ENCODE measurements at regions not wholly inside any gene's neighbourhood (a gene's known extent, or its start where the extent isn't known, plus 50 kb on each side); places are given as distances from the start of the nearest gene placed in this dataset.

DNA sequence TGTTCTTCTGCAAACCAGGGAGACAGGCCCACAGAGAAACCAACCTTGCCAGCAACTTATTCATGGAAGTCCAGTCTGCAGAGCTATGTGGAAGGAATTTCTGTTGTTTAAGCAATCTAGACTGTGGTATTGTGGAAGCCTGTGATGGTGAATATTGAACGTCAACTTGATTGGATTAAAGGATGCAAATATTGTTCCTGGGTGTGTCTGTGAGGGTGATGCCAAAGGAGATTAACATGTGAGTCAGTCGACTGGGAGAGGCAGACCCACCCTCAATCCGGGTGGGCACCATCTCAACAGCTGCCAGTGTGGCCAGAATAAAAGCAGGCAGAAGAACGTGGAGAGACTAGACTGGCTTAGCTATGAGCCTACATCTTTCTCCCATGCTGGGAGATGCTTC lies 606.0 kb downstream of the EFNB2 start:
- no peak for DNase-seq (ENCODE audit: low read depth in 1 of 2, low spot score in 1 of 2)
- Histone ChIP-seq H3K27me3 (no peaks in the 10 kb centered on the region), H3K9me3 (ENCODE audit: low read depth) (no peaks in the 10 kb centered on the region), H3K36me3 (no peaks in the 10 kb centered on the region), H3K4me3 (no peak overlapping the region), H3K4me1 (ENCODE audit: low read depth) (peaks cover 14% of the 10 kb centered on the region), H3K27ac (no peak overlapping the region)
- TF ChIP-seq CTCF (IDR thresholded peaks at IDR 0.05; ENCODE audit: low read depth, low read length): no peak

GRCh38 chr13:105928901-105929300 lies 606.6 kb downstream of the EFNB2 start:
- H3K4me3 ChIP-seq: no peak overlapping the region
- no peak for TF ChIP-seq CTCF (IDR thresholded peaks at IDR 0.05; ENCODE audit: low read depth, low read length)
- no peaks in the 10 kb centered on the region for H3K36me3 ChIP-seq
- peaks cover 14% of the 10 kb centered on the region for H3K4me1 ChIP-seq (ENCODE audit: low read depth)
- no peaks in the 10 kb centered on the region for H3K27me3 ChIP-seq
- DNase-seq (ENCODE audit: low read depth in 1 of 2, low spot score in 1 of 2): peak in 1 of 2 donors; percentile 21
- H3K9me3 ChIP-seq (ENCODE audit: low read depth): no peaks in the 10 kb centered on the region
- no peak overlapping the region for H3K27ac ChIP-seq

GRCh38 chr13:105928048-105928447 lies 607.4 kb downstream of the EFNB2 start:
- H3K4me3 ChIP-seq: no peak overlapping the region
- H3K9me3 ChIP-seq (ENCODE audit: low read depth): no peaks in the 10 kb centered on the region
- H3K27ac ChIP-seq: no peak overlapping the region
- DNase-seq (ENCODE audit: low read depth in 1 of 2, low spot score in 1 of 2): no peak
- no peaks in the 10 kb centered on the region for H3K27me3 ChIP-seq
- no peak for TF ChIP-seq CTCF (IDR thresholded peaks at IDR 0.05; ENCODE audit: low read depth, low read length)
- peaks cover 14% of the 10 kb centered on the region for H3K4me1 ChIP-seq (ENCODE audit: low read depth)
- H3K36me3 ChIP-seq: no peaks in the 10 kb centered on the region

DNA sequence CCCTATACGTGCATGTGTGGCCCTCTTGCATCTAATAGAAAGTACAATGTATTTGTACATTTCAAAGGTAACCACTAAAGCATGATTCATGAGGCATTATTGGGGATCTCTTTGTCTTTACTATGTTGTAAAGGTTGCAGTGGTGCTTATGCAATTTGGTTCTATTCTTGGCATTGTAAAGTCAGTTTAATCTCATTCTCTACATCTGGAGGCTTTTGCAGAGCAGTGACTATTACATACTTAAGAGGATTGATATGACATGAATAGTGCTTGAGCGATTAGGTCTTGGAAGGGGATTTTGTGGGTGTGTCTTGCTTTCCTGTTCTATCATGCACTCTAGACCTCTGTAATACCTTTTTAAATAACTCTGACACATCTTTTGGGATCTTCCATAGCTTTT lies 610.0 kb downstream of the EFNB2 start:
- Histone ChIP-seq H3K27ac (no peak overlapping the region), H3K27me3 (no peaks in the 10 kb centered on the region), H3K36me3 (no peaks in the 10 kb centered on the region), H3K9me3 (ENCODE audit: low read depth) (no peaks in the 10 kb centered on the region), H3K4me3 (no peak overlapping the region), H3K4me1 (ENCODE audit: low read depth) (peaks cover 14% of the 10 kb centered on the region)
- no peak for TF ChIP-seq CTCF (IDR thresholded peaks at IDR 0.05; ENCODE audit: low read depth, low read length)
- DNase-seq (ENCODE audit: low read depth in 1 of 2, low spot score in 1 of 2): peak in 1 of 2 donors; percentile 81

DNA sequence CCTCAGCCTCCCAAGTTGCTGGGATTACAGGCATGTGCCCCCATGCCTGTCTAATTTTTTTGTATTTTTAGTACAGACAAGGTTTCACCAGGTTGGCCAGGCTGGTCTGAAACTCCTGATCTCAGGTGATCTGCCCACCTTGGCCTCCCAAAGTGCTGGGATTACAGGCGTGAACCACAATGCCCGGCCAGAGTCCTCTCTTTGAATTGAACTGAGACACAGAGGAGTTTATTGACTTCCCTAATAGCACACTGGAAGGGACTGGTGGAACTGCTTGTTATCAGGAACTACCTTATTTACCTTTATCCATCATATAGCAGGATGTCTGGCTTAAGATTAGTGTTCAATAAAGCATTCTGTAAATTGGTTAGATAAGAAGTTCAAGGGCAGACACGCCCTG lies 613.8 kb downstream of the EFNB2 start:
- H3K4me1 ChIP-seq (ENCODE audit: low read depth): peaks cover 22% of the 10 kb centered on the region

More for the DNA sequence above, 613.8 kb downstream of the EFNB2 start:
- no peak for DNase-seq (ENCODE audit: low read depth in 1 of 2, low spot score in 1 of 2)
- Histone ChIP-seq H3K36me3 (no peaks in the 10 kb centered on the region), H3K4me3 (no peak overlapping the region), H3K9me3 (ENCODE audit: low read depth) (no peaks in the 10 kb centered on the region), H3K27ac (no peak overlapping the region), H3K27me3 (no peaks in the 10 kb centered on the region)
- TF ChIP-seq CTCF (IDR thresholded peaks at IDR 0.05; ENCODE audit: low read depth, low read length): no peak

All from cardiac muscle cell (in vitro differentiated cells and primary cell).